ENCODE measurements at regions not wholly inside any gene's neighbourhood (a gene's known extent, or its start where the extent isn't known, plus 50 kb on each side); places are given as distances from the start of the nearest gene placed in this dataset.

DNA sequence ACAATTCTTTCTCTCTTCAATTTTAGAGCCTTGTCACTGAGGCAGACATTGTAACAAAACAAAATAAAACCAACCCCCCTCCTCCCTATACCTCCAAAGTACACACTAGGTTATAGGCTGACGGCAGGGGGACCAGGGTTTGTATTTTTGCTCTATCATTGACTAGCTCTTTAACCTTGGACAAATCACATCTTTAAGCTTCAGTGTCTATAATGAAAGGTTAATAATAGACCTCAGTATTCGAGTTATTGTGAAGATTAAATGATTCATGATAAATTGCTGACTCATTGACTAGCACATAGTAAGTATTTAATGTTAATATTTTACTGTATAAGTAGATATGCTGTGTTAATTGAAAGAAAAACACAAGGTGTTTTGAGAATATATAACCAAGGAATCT lies 1267.6 kb upstream of the ADGRL2 start:
- H3K79me2 ChIP-seq (replicated peaks; ENCODE audit: insufficient read depth, low read length): no peaks in the 10 kb centered on the region

DNA sequence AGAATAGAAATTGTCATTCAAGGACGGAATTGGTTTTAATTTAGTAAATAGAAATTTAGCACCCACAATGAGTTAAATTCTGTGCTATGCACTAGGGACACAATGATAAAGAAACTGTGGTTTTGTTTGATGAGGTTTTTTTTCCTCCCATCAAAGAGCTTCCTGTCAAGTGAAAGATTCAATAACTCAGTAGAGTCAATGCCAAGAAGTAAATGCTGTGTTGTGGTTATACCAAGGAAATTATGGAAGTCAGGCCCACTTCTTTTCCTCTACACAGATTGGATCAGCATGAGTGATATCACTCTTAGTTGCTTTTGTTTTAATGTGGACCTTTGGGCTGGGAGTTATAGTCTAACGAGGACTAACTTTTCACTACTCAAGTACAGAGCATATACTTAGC lies 1269.6 kb upstream of the ADGRL2 start:
- Histone ChIP-seq H3F3A (ENCODE audit: insufficient read depth, low read length, poor library complexity, severe bottlenecking) (no peaks in the 10 kb centered on the region), H3K27me3 (ENCODE audit: insufficient read depth, low read depth, low read length) (no peaks in the 10 kb centered on the region), H4K20me1 (ENCODE audit: insufficient read depth) (no peaks in the 10 kb centered on the region), H3K9me3 (ENCODE audit: low read length) (no peaks in the 10 kb centered on the region), H3K9me2 (ENCODE audit: insufficient read depth, low read length) (no peaks in the 10 kb centered on the region), H3K9ac (ENCODE audit: low read length) (no peak overlapping the region), H3K4me3 (ENCODE audit: low read length) (no peak overlapping the region), H2AFZ (ENCODE audit: low read depth, low read length) (no peak overlapping the region), H3K4me2 (ENCODE audit: low read length) (no peak overlapping the region), H3K27ac (ENCODE audit: low read length) (no peak overlapping the region), H3K36me3 (ENCODE audit: insufficient read depth, low read length) (no peaks in the 10 kb centered on the region), H3K79me2 (replicated peaks; ENCODE audit: insufficient read depth, low read length) (no peaks in the 10 kb centered on the region)
- TF ChIP-seq POLR2AphosphoS5 (IDR thresholded peaks at IDR 0.05) (no peak), TAF1 (IDR thresholded peaks at IDR 0.05; ENCODE audit: low read depth) (no peak), MXI1 (conservative IDR thresholded peaks at IDR 0.05; ENCODE audit: poor library complexity, severe bottlenecking) (no peak), EZH2 (IDR thresholded peaks at IDR 0.05; ENCODE audit: borderline replicate concordance, insufficient read depth, low read length, poor library complexity, severe bottlenecking) (no peak), EP300 (conservative IDR thresholded peaks at IDR 0.05; ENCODE audit: poor library complexity, severe bottlenecking) (no peak), RAD21 (conservative IDR thresholded peaks at IDR 0.05) (no peak), SMC3 (conservative IDR thresholded peaks at IDR 0.05; ENCODE audit: poor library complexity) (no peak)
- TF ChIP-seq, protein P1, sequence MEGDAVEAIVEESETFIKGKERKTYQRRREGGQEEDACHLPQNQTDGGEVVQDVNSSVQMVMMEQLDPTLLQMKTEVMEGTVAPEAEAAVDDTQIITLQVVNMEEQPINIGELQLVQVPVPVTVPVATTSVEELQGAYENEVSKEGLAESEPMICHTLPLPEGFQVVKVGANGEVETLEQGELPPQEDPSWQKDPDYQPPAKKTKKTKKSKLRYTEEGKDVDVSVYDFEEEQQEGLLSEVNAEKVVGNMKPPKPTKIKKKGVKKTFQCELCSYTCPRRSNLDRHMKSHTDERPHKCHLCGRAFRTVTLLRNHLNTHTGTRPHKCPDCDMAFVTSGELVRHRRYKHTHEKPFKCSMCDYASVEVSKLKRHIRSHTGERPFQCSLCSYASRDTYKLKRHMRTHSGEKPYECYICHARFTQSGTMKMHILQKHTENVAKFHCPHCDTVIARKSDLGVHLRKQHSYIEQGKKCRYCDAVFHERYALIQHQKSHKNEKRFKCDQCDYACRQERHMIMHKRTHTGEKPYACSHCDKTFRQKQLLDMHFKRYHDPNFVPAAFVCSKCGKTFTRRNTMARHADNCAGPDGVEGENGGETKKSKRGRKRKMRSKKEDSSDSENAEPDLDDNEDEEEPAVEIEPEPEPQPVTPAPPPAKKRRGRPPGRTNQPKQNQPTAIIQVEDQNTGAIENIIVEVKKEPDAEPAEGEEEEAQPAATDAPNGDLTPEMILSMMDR (IDR thresholded peaks at IDR 0.05; ENCODE audit: poor library complexity, severe bottlenecking): no peak
- TF ChIP-seq, protein P2, sequence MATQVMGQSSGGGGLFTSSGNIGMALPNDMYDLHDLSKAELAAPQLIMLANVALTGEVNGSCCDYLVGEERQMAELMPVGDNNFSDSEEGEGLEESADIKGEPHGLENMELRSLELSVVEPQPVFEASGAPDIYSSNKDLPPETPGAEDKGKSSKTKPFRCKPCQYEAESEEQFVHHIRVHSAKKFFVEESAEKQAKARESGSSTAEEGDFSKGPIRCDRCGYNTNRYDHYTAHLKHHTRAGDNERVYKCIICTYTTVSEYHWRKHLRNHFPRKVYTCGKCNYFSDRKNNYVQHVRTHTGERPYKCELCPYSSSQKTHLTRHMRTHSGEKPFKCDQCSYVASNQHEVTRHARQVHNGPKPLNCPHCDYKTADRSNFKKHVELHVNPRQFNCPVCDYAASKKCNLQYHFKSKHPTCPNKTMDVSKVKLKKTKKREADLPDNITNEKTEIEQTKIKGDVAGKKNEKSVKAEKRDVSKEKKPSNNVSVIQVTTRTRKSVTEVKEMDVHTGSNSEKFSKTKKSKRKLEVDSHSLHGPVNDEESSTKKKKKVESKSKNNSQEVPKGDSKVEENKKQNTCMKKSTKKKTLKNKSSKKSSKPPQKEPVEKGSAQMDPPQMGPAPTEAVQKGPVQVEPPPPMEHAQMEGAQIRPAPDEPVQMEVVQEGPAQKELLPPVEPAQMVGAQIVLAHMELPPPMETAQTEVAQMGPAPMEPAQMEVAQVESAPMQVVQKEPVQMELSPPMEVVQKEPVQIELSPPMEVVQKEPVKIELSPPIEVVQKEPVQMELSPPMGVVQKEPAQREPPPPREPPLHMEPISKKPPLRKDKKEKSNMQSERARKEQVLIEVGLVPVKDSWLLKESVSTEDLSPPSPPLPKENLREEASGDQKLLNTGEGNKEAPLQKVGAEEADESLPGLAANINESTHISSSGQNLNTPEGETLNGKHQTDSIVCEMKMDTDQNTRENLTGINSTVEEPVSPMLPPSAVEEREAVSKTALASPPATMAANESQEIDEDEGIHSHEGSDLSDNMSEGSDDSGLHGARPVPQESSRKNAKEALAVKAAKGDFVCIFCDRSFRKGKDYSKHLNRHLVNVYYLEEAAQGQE (IDR thresholded peaks at IDR 0.05; ENCODE audit: borderline replicate concordance): no peak

More for the DNA sequence above, 1267.6 kb upstream of the ADGRL2 start:
- Histone ChIP-seq H3K9me3 (ENCODE audit: low read length) (no peaks in the 10 kb centered on the region), H2AFZ (ENCODE audit: low read depth, low read length) (no peak overlapping the region), H4K20me1 (ENCODE audit: insufficient read depth) (no peaks in the 10 kb centered on the region), H3K9ac (ENCODE audit: low read length) (no peak overlapping the region), H3K4me3 (ENCODE audit: low read length) (no peak overlapping the region), H3K36me3 (ENCODE audit: insufficient read depth, low read length) (no peaks in the 10 kb centered on the region), H3F3A (ENCODE audit: insufficient read depth, low read length, poor library complexity, severe bottlenecking) (no peaks in the 10 kb centered on the region), H3K9me2 (ENCODE audit: insufficient read depth, low read length) (no peaks in the 10 kb centered on the region), H3K27me3 (ENCODE audit: insufficient read depth, low read depth, low read length) (no peaks in the 10 kb centered on the region), H3K27ac (ENCODE audit: low read length) (no peak overlapping the region), H3K4me2 (ENCODE audit: low read length) (no peak overlapping the region)
- TF ChIP-seq MXI1 (conservative IDR thresholded peaks at IDR 0.05; ENCODE audit: poor library complexity, severe bottlenecking): no peak
- TF ChIP-seq RAD21 (conservative IDR thresholded peaks at IDR 0.05): no peak
- TF ChIP-seq POLR2AphosphoS5 (IDR thresholded peaks at IDR 0.05): no peak

DNA sequence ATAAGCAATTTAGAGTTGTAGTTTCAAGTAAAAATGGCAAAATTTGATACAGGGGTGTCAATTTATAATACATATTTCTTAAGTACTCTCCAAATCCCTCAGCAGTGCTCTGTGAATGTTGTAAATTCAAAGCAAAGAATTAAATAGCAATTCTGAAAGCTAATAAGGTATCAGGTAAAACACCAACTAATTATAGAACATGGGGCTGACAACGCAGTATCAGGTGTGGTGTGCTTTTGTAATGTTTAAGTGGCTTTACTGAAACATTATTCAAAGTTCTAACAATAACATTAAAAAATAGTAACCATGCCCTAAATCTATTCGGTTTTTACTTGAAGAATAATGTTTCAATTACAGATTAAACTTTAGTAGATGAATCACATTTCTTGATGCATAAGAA lies 1271.2 kb upstream of the ADGRL2 start:
- H3K9me2 ChIP-seq (ENCODE audit: insufficient read depth, low read length): no peaks in the 10 kb centered on the region
- H3K9ac ChIP-seq (ENCODE audit: low read length): no peak overlapping the region
- TF ChIP-seq EZH2 (IDR thresholded peaks at IDR 0.05; ENCODE audit: borderline replicate concordance, insufficient read depth, low read length, poor library complexity, severe bottlenecking) (no peak), EP300 (conservative IDR thresholded peaks at IDR 0.05; ENCODE audit: poor library complexity, severe bottlenecking) (no peak), MXI1 (conservative IDR thresholded peaks at IDR 0.05; ENCODE audit: poor library complexity, severe bottlenecking) (no peak), TAF1 (IDR thresholded peaks at IDR 0.05; ENCODE audit: low read depth) (no peak), RAD21 (conservative IDR thresholded peaks at IDR 0.05) (no peak)
- TF ChIP-seq, protein P1 (IDR thresholded peaks at IDR 0.05; ENCODE audit: poor library complexity, severe bottlenecking): no peak
- TF ChIP-seq, protein P2 (IDR thresholded peaks at IDR 0.05; ENCODE audit: borderline replicate concordance): no peak
- H3K9me3 ChIP-seq (ENCODE audit: low read length): no peaks in the 10 kb centered on the region
- H3K36me3 ChIP-seq (ENCODE audit: insufficient read depth, low read length): no peaks in the 10 kb centered on the region
- H2AFZ ChIP-seq (ENCODE audit: low read depth, low read length): no peak overlapping the region
- no peak overlapping the region for H3K4me3 ChIP-seq (ENCODE audit: low read length)
- H3K27ac ChIP-seq (ENCODE audit: low read length): no peak overlapping the region
- H4K20me1 ChIP-seq (ENCODE audit: insufficient read depth): no peaks in the 10 kb centered on the region
- H3F3A ChIP-seq (ENCODE audit: insufficient read depth, low read length, poor library complexity, severe bottlenecking): no peaks in the 10 kb centered on the region
- no peaks in the 10 kb centered on the region for H3K79me2 ChIP-seq (replicated peaks; ENCODE audit: insufficient read depth, low read length)
- no peak overlapping the region for H3K4me2 ChIP-seq (ENCODE audit: low read length)
- H3K27me3 ChIP-seq (ENCODE audit: insufficient read depth, low read depth, low read length): no peaks in the 10 kb centered on the region

All from neural cell (in vitro differentiated cells).